Right atrium auricular region (tissue), 2 donors: ENCODE measurements at regions not wholly inside any gene's neighbourhood (a gene's known extent, or its start where the extent isn't known, plus 50 kb on each side); places are given as distances from the start of the nearest gene placed in this dataset.

Source experiments
- DNase-seq: peaks from one replicate; pipeline ENCODE4 v3.0.0-alpha.2; 2019; ENCODE audit warnings: low spot score
- H3K27ac ChIP-seq, 2 donors: fragments of 200-600 bp; sonication (generic); 1 replicate in 1 of 2; 2 replicates in 1 of 2; pipeline ENCODE4 v1.5.1; 2016 to 2019
- H3K27me3 ChIP-seq, 2 donors: fragments of 200-600 bp; sonication (generic); one replicate each; pipeline versions ENCODE4 v1.5.1 to v1.6.0; 2017 to 2019
- H3K36me3 ChIP-seq: fragments of 200-600 bp; sonication (generic); one replicate; pipeline ENCODE4 v1.5.1; 2016
- H3K4me1 ChIP-seq, 2 donors: fragments of 200-600 bp; sonication (generic); one replicate each; pipeline versions ENCODE4 v1.5.1 to v1.6.0; 2017 to 2019
- H3K4me3 ChIP-seq, 2 donors: fragments of 200-600 bp; sonication (generic); 1 replicate in 1 of 2; 2 replicates in 1 of 2; pipeline ENCODE4 v1.5.1; 2017 to 2019; ENCODE audit warnings: mild to moderate bottlenecking in 1 of 2, moderate library complexity in 1 of 2
- H3K9me3 ChIP-seq, 2 donors: fragments of 200-600 bp; sonication (generic); one replicate each; pipeline ENCODE4 v1.5.1; 2019
- TF ChIP-seq, protein P1 (sequence below), 2 donors: fragments of 200-600 bp; sonication (generic); IDR thresholded peaks; one replicate each; pipeline ENCODE4 v1.5.1; 2019; ENCODE audit warnings: antibody characterized with exemption in 2 of 2

GRCh38 chr10:20708305-20708704 lies 188.8 kb downstream of the NEBL start:
- no peak for DNase-seq

DNA sequence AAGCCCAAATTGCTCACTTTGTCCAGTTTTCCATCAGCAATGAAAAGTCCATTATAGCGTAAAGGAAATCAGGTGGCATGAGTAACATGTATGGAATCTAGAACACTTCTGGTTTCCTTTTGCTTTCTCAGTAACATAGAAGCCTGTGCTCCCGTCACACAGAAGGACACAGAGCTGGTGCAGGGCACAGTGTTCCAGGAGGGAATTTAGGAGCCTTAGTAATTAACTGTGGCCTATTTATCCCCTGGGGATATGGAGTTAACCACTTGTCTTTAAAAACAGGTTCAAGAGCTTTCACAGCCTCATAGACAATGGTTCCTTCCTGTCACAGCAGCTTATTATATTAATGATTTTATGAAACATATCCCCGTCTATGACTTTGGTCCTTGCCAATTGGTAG lies 189.9 kb downstream of the NEBL start:
- no peaks in the 10 kb centered on the region for H3K27me3 ChIP-seq
- H3K4me3 ChIP-seq = no peak overlapping the region
- H3K27ac ChIP-seq = no peak overlapping the region
- TF ChIP-seq, protein P1, sequence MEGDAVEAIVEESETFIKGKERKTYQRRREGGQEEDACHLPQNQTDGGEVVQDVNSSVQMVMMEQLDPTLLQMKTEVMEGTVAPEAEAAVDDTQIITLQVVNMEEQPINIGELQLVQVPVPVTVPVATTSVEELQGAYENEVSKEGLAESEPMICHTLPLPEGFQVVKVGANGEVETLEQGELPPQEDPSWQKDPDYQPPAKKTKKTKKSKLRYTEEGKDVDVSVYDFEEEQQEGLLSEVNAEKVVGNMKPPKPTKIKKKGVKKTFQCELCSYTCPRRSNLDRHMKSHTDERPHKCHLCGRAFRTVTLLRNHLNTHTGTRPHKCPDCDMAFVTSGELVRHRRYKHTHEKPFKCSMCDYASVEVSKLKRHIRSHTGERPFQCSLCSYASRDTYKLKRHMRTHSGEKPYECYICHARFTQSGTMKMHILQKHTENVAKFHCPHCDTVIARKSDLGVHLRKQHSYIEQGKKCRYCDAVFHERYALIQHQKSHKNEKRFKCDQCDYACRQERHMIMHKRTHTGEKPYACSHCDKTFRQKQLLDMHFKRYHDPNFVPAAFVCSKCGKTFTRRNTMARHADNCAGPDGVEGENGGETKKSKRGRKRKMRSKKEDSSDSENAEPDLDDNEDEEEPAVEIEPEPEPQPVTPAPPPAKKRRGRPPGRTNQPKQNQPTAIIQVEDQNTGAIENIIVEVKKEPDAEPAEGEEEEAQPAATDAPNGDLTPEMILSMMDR (IDR thresholded peaks at IDR 0.05) = no peak
- H3K4me1 ChIP-seq = no peaks in the 10 kb centered on the region
- no peaks in the 10 kb centered on the region for H3K36me3 ChIP-seq
- DNase-seq = no peak
- no peaks in the 10 kb centered on the region for H3K9me3 ChIP-seq

More at GRCh38 chr10:20708305-20708704, 188.8 kb downstream of the NEBL start:
- H3K4me1 ChIP-seq = no peaks in the 10 kb centered on the region
- no peaks in the 10 kb centered on the region for H3K27me3 ChIP-seq
- no peaks in the 10 kb centered on the region for H3K36me3 ChIP-seq
- no peak overlapping the region for H3K27ac ChIP-seq
- TF ChIP-seq, protein P1 (IDR thresholded peaks at IDR 0.05) = no peak
- no peaks in the 10 kb centered on the region for H3K9me3 ChIP-seq
- no peak overlapping the region for H3K4me3 ChIP-seq

DNA sequence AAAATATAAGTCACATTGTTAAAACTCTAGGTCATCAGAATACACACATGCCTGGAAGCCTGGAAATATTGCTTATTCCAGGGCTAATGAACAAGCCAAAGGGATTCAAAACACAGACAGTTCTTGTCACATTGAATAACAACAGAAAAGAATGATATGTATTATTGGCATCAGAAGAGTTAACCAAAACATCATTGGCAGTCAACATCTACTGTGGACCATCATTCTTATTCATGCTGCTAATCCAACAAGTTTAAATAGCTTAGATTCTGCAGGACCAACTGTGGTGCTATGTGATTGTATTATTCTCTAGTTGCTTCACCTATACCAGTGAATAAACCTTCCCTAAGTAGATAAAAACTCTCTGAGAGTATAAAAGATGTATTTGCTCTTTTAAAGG lies 198.3 kb downstream of the NEBL start:
- Histone ChIP-seq H3K9me3 (peaks cover 0 to 22% of the 10 kb centered on the region in 2 donors), H3K27ac (no peak overlapping the region)
- TF ChIP-seq, protein P1 (IDR thresholded peaks at IDR 0.05) = no peak

DNA sequence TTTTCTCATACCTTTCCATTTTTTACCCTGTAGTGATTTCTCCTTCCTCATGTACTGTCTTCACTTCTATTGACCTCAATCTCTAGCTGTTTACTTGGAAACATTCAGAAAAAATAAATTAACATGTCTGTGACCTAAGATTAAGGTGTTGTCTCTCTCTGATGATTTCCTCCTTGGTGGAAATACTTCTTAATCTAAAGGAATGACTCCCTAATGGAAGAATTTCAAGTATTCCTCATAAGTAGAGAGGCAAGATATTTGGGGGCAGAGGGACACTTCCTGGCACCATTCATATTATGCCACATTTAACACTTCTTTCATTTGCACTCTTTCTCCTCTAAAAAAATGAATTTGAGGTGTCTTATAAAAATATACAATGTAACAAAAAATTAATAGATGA lies 202.8 kb downstream of the NEBL start:
- H3K36me3 ChIP-seq = no peaks in the 10 kb centered on the region

More for the DNA sequence above, 198.3 kb downstream of the NEBL start:
- no peaks in the 10 kb centered on the region for H3K36me3 ChIP-seq
- no peak for DNase-seq
- H3K27me3 ChIP-seq = no peaks in the 10 kb centered on the region
- H3K4me3 ChIP-seq = no peak overlapping the region
- H3K4me1 ChIP-seq = no peaks in the 10 kb centered on the region

GRCh38 chr10:20688797-20689544 lies 208.1 kb downstream of the NEBL start:
- H3K4me3 ChIP-seq = no peak overlapping the region
- no peak for DNase-seq
- H3K27ac ChIP-seq = no peak overlapping the region
- no peaks in the 10 kb centered on the region for H3K27me3 ChIP-seq
- no peaks in the 10 kb centered on the region for H3K4me1 ChIP-seq
- TF ChIP-seq, protein P1 (IDR thresholded peaks at IDR 0.05) = no peak
- no peaks in the 10 kb centered on the region for H3K9me3 ChIP-seq
- no peaks in the 10 kb centered on the region for H3K36me3 ChIP-seq

More for the DNA sequence above, 202.8 kb downstream of the NEBL start:
- Histone ChIP-seq H3K4me3 (no peak overlapping the region), H3K9me3 (no peaks in the 10 kb centered on the region), H3K27me3 (no peaks in the 10 kb centered on the region), H3K27ac (no peak overlapping the region), H3K4me1 (no peaks in the 10 kb centered on the region)
- TF ChIP-seq, protein P1 (IDR thresholded peaks at IDR 0.05) = no peak
- no peak for DNase-seq
